ENCODE measurements at regions not wholly inside any gene's neighbourhood (a gene's known extent, or its start where the extent isn't known, plus 50 kb on each side); places are given as distances from the start of the nearest gene placed in this dataset.

DNA sequence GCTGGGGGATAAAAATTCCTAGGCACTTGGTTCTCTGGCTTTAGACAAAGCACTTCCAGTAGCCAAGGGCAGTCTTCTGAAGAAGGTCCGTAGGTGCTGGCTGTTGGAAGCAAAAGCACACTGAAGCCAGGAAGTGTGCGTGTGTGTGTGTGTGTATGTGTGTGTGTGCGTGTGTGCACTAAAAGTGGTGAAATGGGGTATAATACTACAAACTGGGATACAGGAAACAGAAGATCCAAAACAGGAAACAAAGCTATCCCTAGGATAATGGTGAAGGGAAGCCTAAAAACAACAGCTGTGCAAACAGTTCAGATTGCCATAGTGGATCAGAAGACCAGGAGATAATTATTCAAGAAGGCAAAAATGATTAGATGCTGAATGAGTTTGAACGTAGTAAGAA, 103.4 kb downstream of the IL20RB start:
- no peak for DNase-seq

DNA sequence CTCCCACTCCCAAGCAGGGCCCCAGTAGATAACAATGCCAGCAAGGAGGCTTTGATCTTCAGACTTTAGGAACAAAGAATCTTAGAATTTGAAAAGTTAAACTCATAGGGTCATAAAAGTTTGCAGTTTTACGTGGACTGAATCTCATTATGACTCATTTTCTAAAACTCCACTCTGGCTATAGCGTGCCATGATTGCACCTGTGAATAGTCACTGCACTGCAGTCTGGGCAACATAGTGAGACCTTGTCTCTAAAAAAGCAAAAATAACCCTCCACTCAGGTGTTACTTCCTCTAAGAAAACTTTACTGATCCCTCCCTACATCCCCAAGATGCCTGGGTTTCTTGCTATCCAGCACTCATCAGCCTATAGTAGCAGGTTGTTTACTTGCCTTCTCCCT, 104.5 kb downstream of the IL20RB start:
- DNase-seq, result no peak

DNA sequence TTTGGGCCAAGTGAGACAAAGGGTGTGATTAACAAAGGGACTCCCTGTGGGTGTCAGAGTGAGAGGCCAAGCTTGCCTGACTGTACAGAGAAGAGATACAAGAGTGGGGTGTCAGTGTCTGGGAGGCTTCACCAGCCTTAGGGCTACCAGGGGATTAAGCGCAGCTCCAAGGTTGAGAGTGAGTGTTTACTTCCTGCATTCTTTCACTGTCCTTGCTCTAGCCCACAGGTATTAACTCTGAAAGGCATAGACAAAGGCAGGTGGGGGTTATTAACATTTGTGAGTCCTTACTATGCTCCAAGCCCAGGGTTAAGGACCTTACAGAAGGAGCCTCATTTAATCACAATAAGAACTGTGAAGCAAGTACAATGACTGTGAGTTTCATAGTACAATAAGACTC, 107.6 kb downstream of the IL20RB start:
- no peak for DNase-seq

DNA sequence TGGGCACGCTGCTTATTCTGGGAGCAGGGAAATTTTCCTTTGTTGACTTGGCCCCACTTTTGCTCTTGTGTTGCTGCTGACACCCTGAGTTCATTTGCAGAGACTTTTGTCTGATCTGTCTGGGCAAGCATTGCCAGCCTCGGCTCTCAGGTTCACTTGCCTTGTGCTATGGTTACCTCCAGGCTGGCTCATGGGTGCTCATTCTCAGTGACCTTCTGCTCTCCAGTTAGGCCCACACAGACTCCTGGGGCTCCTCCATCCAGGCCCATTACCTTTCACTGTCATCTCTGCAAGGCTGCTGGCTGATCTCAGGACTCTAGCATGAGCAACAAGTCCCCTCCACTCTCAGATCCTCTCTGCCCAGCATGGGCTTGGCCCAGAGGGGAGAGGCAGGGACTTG, 108.3 kb downstream of the IL20RB start:
- DNase-seq, result no peak

DNA sequence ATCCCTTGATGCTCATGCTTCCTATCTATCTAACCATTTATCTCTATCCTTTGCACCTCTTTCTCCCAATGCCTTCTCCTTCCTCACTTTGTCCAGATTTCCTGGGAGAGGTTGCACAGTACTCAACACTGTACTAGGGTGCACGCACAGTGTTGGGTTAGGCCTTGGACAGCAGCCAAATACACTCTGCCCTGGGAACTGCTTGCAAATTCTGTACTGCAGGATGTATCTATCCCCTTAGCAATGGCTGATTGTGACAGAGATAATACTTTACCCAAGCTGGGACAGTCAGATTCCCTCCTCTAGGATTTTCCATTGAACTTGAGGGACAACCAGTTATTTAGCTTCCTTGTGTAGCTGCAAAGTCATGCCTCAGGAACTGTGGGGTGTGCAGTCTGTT, 113.3 kb downstream of the IL20RB start:
- DNase-seq, result no peak

DNA sequence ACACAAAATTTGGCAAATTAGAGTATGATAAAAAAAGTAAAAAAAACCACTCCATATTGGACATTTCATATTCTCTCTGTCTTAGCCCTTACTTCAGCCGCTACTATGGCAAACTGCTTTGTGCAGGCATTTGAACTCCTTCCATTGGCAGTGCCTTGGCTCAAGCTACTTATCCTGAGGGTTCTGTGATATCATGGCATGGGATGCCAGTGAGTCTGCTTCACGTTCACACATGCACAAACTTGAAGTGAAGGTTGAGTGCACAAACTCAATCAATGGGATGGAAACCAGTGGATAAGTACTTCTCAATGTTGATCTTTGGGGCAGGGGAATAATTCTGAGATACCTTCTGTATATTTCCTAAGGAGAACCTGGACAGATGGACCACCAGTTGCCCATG, 117.2 kb downstream of the IL20RB start:
- DNase-seq, result no peak

DNA sequence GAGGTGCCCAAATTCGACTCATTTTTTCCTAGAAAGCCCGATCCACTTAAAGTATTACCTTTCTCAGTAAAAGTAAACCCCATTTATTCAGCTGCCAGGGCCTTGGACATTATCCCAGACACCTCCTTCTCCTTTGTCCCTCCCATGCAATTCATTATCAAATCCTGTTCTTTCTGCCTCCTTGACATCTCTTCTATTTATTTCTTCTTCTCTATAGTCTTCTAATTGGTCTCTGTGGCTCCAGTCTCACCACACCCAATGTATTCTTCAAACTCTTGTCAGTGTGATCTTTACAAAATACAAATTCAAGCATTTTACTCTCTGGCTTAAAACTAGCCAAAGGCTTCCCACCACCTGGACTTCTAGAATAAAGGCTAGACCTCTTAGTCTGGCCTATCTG, 120.3 kb downstream of the IL20RB start:
- no peak for DNase-seq

DNA sequence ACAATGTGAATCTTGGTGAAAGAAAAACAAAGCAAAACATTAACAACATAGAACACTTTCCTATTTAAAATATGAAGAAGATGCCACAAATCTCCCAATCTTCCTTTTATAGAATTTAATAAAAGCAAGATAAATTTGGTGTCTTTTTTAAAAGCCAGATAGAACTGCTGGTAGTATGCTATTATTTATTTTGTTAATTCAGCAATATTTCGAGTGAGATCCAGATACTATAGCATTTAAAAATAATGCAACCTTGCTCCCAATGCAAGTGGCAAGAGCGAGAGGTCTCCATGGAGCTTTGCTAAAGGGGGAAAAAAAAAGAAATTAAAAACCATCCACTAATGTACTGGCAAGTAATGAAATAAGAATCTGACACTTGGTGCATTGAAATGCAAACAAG, 121.8 kb downstream of the IL20RB start:
- no peak for DNase-seq

DNA sequence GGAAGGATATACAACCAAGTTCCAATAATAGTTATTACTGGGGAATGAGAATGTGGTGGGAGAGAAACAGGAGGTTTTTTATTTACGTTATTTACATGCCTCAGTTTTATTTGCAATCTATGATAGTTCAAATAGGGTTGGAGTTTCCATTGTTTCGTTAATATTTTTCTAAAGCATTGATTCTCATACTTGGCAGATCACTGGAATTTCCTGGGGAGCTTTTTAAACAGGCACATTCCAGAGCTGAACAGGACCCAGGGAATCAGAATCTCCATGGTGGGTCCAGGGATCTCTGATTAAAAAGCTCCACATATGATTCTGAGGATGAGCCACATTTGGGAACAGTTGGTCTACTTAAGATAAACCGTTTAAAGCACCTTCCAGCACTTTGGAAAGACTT, 123.9 kb downstream of the IL20RB start:
- no peak for DNase-seq

DNA sequence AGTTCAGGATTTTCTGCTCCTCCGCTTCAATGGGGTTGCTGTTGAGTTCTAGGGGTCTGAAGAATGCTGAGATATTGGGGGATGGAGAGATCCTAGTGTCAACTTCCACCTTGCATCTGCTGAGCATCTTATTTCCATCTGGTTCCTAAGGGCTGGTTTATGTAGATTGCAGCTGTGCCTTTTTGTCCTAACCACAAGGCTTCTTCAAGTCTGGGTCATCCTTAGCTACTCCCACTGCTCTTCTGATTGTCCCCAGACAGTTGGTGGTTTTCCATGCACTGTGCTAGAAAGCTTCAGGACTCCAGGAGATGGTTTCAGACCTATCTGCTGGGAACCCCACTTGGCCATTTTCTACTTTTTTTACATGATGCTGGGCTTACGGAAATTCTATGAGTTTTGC, 125.0 kb downstream of the IL20RB start:
- no peak for DNase-seq

DNA sequence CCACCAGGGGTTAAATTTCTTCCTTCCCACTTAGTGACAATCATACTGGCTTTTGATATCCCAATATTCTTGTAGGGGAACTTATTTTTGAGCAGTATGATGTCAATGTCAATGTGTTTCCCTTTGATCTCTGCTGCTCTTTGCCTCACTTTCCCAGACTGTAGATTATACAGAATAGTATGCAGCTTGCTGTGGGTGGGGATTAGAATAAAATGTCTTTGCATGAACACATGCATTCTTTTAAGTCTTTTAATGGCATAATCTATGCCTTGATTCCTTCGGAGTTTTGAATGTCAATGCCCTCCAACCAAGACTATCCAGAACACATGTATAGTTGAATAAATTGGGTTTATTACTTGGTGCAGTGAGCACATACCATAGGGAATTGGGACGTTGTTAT, 125.5 kb downstream of the IL20RB start:
- DNase-seq, result no peak

DNA sequence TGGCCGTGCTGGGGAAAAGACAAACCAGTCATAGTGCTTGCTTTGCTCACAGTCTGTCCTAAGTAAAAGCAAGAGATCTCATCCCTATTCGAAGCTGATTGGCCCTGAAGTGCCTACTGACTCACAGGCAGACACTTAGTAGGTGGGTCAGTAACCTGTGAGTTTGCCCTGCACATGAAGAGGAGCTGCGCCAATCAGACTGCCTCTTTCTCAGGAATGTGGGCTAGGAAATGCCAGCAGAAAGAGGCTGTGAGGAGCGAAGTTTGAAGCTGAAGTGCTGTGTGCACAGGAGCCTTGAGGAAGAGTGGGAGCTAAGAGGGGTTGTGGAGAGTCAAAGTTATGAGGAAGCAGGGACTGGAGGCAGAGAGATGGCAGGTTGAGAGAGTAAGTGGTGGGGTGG, 126.8 kb downstream of the IL20RB start:
- no peak for DNase-seq

DNA sequence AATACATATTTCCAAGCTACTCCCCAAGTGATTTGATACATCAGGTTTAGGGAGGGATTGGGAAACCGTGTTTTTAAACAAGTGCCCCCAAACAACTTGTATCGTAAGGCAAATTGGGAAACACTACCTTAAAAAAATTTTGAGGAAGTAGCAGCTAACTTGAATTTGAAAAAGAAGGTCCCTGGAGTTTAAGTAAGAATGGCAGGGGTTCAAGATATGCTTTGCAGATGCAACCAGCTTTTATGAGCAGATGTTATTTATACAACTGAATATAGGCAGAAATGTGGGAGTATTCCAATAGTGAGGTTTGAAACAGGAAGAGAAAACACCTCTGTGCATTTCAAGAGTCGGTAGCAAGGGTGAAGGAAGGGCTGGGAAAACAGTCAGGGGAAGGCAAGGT, 139.6 kb downstream of the IL20RB start:
- no peak for DNase-seq

DNA sequence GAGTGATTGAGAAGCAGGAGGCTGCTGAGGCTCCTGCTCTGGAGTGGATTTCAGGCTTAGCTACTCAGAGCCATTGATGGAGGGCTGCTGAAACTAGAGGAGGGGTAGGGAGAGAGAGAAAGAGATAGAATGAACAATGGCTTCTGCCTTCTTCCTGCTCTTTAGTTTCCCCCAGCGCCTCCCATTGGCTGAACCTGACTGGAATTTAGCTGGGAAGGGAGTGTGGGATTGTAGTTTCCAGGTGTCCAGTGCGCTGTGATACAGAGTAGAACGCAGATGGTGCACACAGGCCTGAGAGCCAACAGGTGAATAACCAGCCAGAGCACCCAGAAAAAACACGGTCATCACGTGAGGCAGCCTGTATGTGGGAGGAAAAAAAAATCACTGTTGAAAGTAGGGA, 140.1 kb downstream of the IL20RB start:
- peak; percentile 17 for DNase-seq

DNA sequence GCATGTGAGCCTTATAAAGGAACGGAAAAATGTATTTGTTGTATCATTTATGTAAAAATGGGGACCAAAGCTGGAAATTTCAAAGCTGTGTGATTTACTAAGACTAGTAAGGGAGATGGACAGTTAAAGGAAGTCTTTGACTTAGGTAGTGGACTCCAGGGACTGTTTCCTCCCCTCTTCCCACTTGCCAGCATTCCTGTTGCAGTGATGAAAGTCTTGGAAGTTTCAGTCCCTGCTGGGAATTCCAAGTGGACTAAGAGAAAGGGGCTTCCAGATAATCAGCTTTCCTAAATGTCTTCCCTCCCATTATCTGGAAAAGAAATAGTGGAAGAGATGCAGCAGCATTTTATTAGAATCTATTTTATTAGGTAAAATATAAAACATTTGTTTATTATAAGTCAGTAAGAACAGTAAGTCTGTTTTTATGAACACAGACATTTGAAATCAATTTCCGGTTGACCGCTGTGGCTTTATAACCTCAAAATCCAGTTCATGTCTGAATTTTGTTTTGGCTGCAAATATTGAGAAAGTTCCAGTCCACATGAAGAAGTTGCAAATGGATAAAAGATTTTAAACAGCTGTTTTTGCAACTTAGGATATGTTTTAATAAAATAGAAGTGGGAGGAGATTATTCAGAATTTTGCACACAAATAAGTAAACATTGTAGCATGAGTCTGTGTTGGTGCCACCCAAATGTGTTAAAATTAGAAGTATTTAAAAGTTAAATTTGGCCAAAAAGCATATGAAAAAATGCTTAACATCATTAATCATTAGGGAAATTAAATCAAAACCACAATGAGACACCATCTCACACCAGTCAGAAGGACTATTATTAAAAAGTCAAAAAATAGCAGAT, 141.8 kb downstream of the IL20RB start:
- peak; percentile 39 for DNase-seq

DNA sequence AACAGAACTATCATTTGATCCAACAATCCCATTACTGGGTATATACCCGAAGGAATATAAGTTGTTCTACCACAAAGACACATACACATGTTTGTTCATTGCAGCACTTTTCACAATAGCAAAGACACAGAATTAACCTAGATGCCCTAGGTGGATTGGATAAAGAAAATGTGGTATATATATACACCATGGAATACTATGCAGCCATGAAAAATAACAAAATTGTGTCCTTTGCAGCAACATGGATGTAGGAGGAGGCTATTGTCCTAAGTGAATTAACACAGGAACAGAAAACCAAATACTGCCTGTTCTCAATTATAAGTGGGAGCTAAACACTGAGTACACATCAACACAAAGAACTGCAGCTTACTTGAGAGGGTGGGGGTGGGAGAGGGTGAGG, 142.5 kb downstream of the IL20RB start:
- DNase-seq, result no peak

DNA sequence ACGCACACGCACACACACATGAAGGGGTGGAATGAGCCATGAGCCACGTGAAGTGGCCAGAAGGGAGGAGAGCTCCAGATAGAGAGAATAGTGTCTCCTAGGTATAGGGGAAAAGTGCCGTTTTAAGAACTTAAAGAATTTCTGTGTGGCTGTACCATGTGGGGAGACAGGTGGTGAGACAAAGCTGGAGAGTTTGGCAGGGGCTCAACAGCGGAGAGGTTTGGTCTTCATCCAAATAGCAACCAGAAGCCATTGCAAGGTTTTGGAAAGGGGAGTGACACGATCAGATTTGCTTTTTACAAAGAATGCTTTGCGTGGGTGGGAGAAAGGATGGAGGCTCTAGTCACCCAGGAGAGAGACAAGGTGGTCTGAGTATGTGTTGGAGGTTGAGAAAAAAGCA, 146.0 kb downstream of the IL20RB start:
- DNase-seq, result peak; percentile 21

DNA sequence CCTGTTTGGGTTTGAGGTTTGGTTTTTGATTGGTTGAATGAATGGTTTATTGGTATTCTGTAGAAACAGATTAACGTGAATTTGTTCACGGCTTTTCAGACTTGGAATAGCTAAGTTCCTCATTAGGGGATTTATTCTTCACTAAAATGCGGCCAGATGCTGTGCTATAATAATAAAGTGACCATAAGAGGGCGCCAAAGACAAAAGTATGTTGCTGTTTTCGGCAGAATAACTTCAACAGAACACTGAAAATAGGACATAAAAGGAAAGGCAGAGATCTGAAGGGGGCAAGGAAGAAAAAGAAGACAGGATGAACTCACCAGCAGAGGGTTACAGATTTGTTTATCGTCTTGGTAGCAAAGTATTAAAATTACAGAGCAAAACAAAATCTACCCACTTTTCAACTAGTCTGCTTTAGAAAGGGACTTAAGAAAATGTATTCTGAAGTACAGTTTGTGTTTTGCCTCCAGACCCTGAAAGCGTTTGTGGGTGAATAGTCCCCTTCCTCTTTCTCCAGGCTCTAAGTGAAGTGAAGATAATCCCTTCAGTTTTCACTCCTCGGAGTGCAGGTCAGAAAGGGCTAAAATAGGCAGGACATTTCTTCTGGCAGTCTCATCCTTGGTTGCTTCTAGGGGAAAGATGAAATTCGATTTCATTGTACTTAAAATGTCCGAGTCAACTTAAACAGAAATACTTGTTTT, 147.6 kb downstream of the IL20RB start:
- peak; percentile 30 for DNase-seq

DNA sequence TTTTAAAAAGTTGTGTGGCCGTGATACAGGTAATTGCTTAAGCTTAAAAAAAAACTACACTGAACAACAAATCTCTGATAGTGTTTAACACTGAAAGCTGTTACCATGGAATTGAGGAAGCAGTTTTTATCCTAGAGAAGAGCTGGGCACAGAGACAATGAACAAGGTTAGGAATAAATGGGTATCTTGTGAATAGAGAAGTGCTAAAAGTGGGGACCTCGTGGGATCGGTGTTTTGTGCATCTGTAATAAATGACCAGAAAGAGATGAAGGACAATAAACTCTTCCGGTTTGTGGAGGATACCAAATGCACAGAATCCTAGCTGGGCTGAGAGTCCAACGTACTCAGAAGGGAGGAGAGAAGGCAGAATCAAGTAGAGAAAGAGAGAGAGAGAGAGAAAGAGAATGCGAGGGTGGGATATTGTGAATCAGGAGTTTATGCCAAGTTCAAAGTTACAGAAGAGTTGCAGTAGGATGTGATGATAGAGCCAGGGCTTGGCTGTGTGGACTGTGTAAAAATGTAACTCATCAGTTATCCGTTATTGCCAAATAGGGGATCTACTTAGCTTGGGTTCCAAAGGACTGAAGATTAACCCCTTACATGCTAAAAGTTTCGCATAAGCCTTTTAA, 148.9 kb downstream of the IL20RB start:
- peak; percentile 17 for DNase-seq

DNA sequence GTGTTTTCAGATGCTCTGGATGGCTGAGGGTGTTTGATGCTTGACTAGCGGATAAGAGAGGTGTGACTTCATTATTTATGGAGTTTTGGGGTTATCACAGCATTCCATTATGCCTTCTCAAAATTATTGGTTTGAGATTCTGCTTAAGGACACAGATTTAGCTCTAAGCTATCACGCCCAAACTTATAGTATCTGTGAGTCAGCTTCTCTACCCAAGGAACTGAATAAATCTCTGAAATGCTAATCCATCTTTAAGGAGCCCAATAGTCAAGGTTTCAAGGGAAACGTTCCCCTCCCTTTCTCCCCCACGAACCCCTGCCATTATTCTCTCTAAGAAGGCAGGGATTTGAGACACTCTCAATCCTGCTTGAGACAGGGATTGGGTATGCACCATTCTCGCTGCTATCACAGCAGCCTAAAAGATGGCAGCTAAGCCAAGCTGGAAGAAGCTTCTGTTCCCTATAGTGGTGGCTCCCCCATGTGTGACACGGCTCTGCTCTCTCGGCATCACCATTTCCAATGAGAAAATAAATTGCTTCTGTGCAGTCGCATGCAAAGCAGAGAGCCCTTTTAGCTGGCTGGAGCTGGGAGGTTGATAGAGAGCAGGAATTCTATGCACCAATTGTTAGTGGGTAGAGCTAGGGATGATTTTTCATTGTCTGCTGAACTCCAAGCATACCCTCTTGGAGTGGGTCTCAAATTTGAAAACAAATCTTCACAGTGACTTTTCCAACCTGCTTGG, 151.1 kb downstream of the IL20RB start:
- DNase-seq, result no peak

DNA sequence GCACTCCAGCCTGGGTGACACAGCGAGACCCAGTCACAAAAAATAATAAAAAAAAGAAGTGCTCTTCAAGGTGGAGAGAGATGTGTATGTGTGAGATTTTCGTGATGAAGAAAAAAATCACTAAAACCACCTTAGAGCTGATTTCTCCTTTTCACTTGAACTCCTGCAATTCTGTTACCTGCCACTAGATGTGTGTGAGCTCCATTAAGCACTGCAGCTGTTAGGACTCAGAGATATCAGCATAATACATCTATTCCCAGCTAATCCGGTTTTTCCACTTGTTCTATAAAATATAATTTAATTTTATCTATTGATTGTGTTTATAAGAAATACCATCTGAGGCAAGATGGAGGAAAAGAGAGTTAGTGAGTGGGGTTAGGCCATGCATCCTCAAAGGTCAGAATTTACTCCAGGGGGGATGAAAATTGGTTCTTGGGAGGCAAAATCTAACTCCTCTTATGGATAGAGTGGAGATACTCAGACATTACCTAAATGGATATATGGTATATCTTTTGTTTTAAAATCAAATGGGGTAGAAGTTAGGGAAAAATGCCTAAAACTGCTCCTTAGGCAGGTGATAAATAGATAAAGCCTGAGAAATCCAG, 152.7 kb downstream of the IL20RB start:
- no peak for DNase-seq

DNA sequence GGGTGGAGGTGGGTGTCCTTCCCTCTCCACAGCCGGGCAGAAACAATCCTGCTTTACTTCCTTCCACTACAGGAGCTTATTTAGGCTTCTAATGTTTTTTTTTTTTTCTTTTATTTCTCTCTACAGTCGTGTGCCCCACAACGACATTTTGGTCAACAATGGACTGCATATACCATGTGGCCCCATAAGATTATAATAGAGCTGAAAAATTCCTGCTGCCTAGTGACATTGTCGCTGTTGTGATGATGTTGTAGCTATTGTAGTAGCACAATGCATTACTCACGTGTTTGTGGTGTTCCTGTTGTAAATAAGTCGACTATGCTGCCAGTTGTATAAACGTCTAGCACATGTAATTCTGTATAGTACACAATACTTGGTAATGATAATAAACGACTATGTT, 153.7 kb downstream of the IL20RB start:
- no peak for DNase-seq

DNA sequence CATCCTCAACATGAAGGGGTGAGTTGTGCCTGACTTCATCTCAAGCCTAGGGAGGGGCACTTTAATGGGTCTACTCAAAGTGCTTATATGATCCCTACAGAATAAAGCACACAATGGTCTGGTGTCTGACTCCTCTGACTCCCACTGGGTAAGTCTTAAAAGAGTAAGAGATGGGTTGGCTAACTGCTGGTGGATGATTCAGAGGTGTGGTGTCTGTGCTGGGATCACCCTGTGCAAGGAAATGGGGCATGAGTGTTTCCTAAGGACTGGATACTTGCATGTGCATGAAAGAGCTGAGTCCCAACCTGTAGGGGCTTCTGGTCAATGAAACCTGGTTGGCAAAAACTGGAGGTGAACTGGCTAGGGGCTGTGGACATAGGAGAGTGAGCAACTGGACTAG, 158.8 kb downstream of the IL20RB start:
- DNase-seq, result no peak
